ENCODE measurements at regions not wholly inside any gene's neighbourhood (a gene's known extent, or its start where the extent isn't known, plus 50 kb on each side); places are given as distances from the start of the nearest gene placed in this dataset.
A peak's percentile ranks its signal among the peaks of the same experiment; 100 is the strongest.

- H3K4me3 ChIP-seq (ENCODE audit: low read depth in 1 of 3, low read length in 3 of 3) = no peak overlapping the region
- DNase-seq (ENCODE audit: low spot score) = no peak
- no peaks in the 10 kb centered on the region for H3K36me3 ChIP-seq (ENCODE audit: control insufficient read depth in 4 of 4, insufficient read depth in 3 of 4, low read depth in 1 of 4, low read length in 3 of 4)
- no peak overlapping the region for H3K9ac ChIP-seq (ENCODE audit: low read depth in 1 of 2, low read length in 2 of 2)
- H3K9me3 ChIP-seq (ENCODE audit: control insufficient read depth in 4 of 4, low read length in 3 of 4) = no peaks in the 10 kb centered on the region
- no peak overlapping the region for H3K27ac ChIP-seq (ENCODE audit: low read depth in 1 of 2, low read length in 2 of 2)
- peak; percentile 70 for TF ChIP-seq CTCF (IDR thresholded peaks at IDR 0.05; ENCODE audit: low read depth, low read length, missing input control)
- no peak for TF ChIP-seq FOXA2 (IDR thresholded peaks at IDR 0.05)
- TF ChIP-seq RAD21 (IDR thresholded peaks at IDR 0.05) = peak; percentile 90 to 92
- TF ChIP-seq GABPA (IDR thresholded peaks at IDR 0.05 in 1 of 2, conservative IDR thresholded peaks at IDR 0.05 in 1 of 2) = no peak
- H3K27me3 ChIP-seq (ENCODE audit: control insufficient read depth in 4 of 4, insufficient read depth in 4 of 4, low read length in 3 of 4) = no peaks in the 10 kb centered on the region
- WGBS = 46% methylated on average over 4 of the region's 4 CpGs
- peaks cover 0 to 9% (median 6%) of the 10 kb centered on the region in 4 donors for H3K4me1 ChIP-seq (ENCODE audit: control insufficient read depth in 4 of 4, insufficient read depth in 4 of 4, low read length in 3 of 4)
Measured at GRCh38 chr17:71118039-71118438, 948.7 kb downstream of the KCNJ2 start.

GRCh38 chr17:71127416-71127815, 958.1 kb downstream of the KCNJ2 start:
- H3K4me1 ChIP-seq (ENCODE audit: control insufficient read depth in 4 of 4, insufficient read depth in 4 of 4, low read length in 3 of 4) = no peaks in the 10 kb centered on the region

GRCh38 chr17:71142333-71142732, 973.0 kb downstream of the KCNJ2 start:
- 53% methylated on average over 3 of the region's 3 CpGs for WGBS
- no peak for DNase-seq (ENCODE audit: low spot score)
- no peak overlapping the region for H3K27ac ChIP-seq (ENCODE audit: low read depth in 1 of 2, low read length in 2 of 2)

More at GRCh38 chr17:71127416-71127815, 958.1 kb downstream of the KCNJ2 start:
- Histone ChIP-seq H3K27me3 (ENCODE audit: control insufficient read depth in 4 of 4, insufficient read depth in 4 of 4, low read length in 3 of 4) (no peaks in the 10 kb centered on the region), H3K36me3 (ENCODE audit: control insufficient read depth in 4 of 4, insufficient read depth in 3 of 4, low read depth in 1 of 4, low read length in 3 of 4) (no peaks in the 10 kb centered on the region), H3K27ac (ENCODE audit: low read depth in 1 of 2, low read length in 2 of 2) (no peak overlapping the region), H3K9me3 (ENCODE audit: control insufficient read depth in 4 of 4, low read length in 3 of 4) (no peaks in the 10 kb centered on the region), H3K9ac (ENCODE audit: low read depth in 1 of 2, low read length in 2 of 2) (no peak overlapping the region), H3K4me3 (ENCODE audit: low read depth in 1 of 3, low read length in 3 of 3) (no peak overlapping the region)
- no peak for DNase-seq (ENCODE audit: low spot score)
- 87% methylated on average over 2 of the region's 2 CpGs for WGBS
- TF ChIP-seq CTCF (IDR thresholded peaks at IDR 0.05; ENCODE audit: low read depth, low read length, missing input control) = no peak
- no peak for TF ChIP-seq HNF4A (conservative IDR thresholded peaks at IDR 0.05)
- TF ChIP-seq SP1 (IDR thresholded peaks at IDR 0.05) = no peak
- TF ChIP-seq ATF3 (IDR thresholded peaks at IDR 0.05) = no peak
- no peak for TF ChIP-seq FOXA1 (IDR thresholded peaks at IDR 0.05)
- no peak for TF ChIP-seq FOXA2 (IDR thresholded peaks at IDR 0.05)

More at GRCh38 chr17:71142333-71142732, 973.0 kb downstream of the KCNJ2 start:
- H3K9me3 ChIP-seq (ENCODE audit: control insufficient read depth in 4 of 4, low read length in 3 of 4) = no peaks in the 10 kb centered on the region
- H3K4me1 ChIP-seq (ENCODE audit: control insufficient read depth in 4 of 4, insufficient read depth in 4 of 4, low read length in 3 of 4) = no peaks in the 10 kb centered on the region
- H3K9ac ChIP-seq (ENCODE audit: low read depth in 1 of 2, low read length in 2 of 2) = no peak overlapping the region
- H3K27me3 ChIP-seq (ENCODE audit: control insufficient read depth in 4 of 4, insufficient read depth in 4 of 4, low read length in 3 of 4) = no peaks in the 10 kb centered on the region
- TF ChIP-seq EGR1 (IDR thresholded peaks at IDR 0.05; ENCODE audit: low read depth in 2 of 2) = no peak
- no peak for TF ChIP-seq YY1 (IDR thresholded peaks at IDR 0.05)
- TF ChIP-seq HNF4G (IDR thresholded peaks at IDR 0.05) = no peak
- no peak for TF ChIP-seq GABPA (IDR thresholded peaks at IDR 0.05 in 1 of 2, conservative IDR thresholded peaks at IDR 0.05 in 1 of 2)
- TF ChIP-seq SP1 (IDR thresholded peaks at IDR 0.05) = no peak
- no peak overlapping the region for H3K4me3 ChIP-seq (ENCODE audit: low read depth in 1 of 3, low read length in 3 of 3)
- H3K36me3 ChIP-seq (ENCODE audit: control insufficient read depth in 4 of 4, insufficient read depth in 3 of 4, low read depth in 1 of 4, low read length in 3 of 4) = no peaks in the 10 kb centered on the region

Data from liver (tissue), 8 donors.